ENCODE measurements at regions not wholly inside any gene's neighbourhood (a gene's known extent, or its start where the extent isn't known, plus 50 kb on each side); places are given as distances from the start of the nearest gene placed in this dataset.

GRCh38 chr10:124145109-124145870, 51.9 kb upstream of the CHST15 start:
- no peak overlapping the region for H3K4me3 Mint-ChIP-seq
- H3K27ac Mint-ChIP-seq = peak overlapping the region; percentile 36 to 78 (median 55)
- TF ChIP-seq CTCF (IDR thresholded peaks at IDR 0.05; ENCODE audit: unreplicated experiment in 3 of 3) = no peak
- peaks cover 40% of the 10 kb centered on the region for H3K4me1 Mint-ChIP-seq
- no peaks in the 10 kb centered on the region for H3K9me3 Mint-ChIP-seq
- H3K36me3 Mint-ChIP-seq (ENCODE audit: low read depth) = no peaks in the 10 kb centered on the region
- H3K27me3 Mint-ChIP-seq (ENCODE audit: low read depth) = no peaks in the 10 kb centered on the region

- no peak overlapping the region for H3K4me3 Mint-ChIP-seq
- TF ChIP-seq CTCF (IDR thresholded peaks at IDR 0.05; ENCODE audit: unreplicated experiment in 3 of 3) = no peak
- H3K9me3 Mint-ChIP-seq = no peaks in the 10 kb centered on the region
- H3K27ac Mint-ChIP-seq = no peak overlapping the region
- H3K36me3 Mint-ChIP-seq (ENCODE audit: low read depth) = no peaks in the 10 kb centered on the region
- H3K27me3 Mint-ChIP-seq (ENCODE audit: low read depth) = peaks cover 1% of the 10 kb centered on the region
- H3K4me1 Mint-ChIP-seq = peaks cover 32% of the 10 kb centered on the region
Observed at GRCh38 chr10:124144536-124144935, 51.1 kb upstream of the CHST15 start.

DNA sequence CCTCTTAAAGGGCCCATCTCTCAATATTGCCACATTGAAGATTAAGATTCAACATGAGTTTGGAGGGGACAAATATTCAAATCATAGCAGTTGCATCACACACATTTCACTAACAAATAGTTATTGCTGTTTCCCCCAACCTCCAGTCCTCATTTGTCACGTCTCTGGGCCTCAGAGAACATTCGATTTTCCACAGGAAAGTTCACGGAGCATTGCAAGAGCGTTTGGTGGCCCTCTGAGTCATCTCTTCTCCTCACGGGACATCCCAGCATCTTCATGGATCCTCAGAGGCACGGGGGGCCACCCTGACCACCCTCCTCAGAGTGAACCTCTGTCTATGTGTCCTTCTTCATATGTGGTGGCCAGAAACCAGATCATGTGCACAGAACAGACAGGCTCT, 50.3 kb upstream of the CHST15 start:
- Mint-ChIP-seq H3K27me3 (ENCODE audit: low read depth) (peaks cover 4% of the 10 kb centered on the region), H3K9me3 (peaks cover 5% of the 10 kb centered on the region), H3K27ac (no peak overlapping the region), H3K4me1 (peaks cover 31% of the 10 kb centered on the region), H3K36me3 (ENCODE audit: low read depth) (no peaks in the 10 kb centered on the region), H3K4me3 (no peak overlapping the region)
- TF ChIP-seq CTCF (IDR thresholded peaks at IDR 0.05; ENCODE audit: unreplicated experiment in 3 of 3) = no peak

All from nephron (organoid).